Hepatocyte (in vitro differentiated cells): ENCODE measurements at regions not wholly inside any gene's neighbourhood (a gene's known extent, or its start where the extent isn't known, plus 50 kb on each side); places are given as distances from the start of the nearest gene placed in this dataset.

Experiments
- DNase-seq: peaks from one replicate; pipeline ENCODE4 v3.0.0-alpha.2; 2016; ENCODE audit warnings: low spot score
- H2AFZ ChIP-seq: fragments of 200-600 bp; sonication (generic); 2 replicates; pipeline ENCODE4 v1.6.0; 2016; ENCODE audit warnings: antibody characterized with exemption, mild to moderate bottlenecking
- H3K27ac ChIP-seq: fragments of 200-600 bp; sonication (generic); 2 replicates; pipeline ENCODE4 v1.5.1; 2016; ENCODE audit warnings: mild to moderate bottlenecking
- H3K27me3 ChIP-seq: fragments of 200-600 bp; sonication (generic); 2 replicates; pipeline ENCODE4 v1.6.1; 2016
- H3K36me3 ChIP-seq: fragments of 200-600 bp; sonication (generic); replicated peaks from 2 replicates; pipeline ENCODE4 v1.5.1; 2016; ENCODE audit warnings: low read depth; ENCODE audit not compliant: insufficient read depth
- H3K4me1 ChIP-seq: fragments of 200-600 bp; sonication (generic); 2 replicates; pipeline ENCODE4 v1.5.1; 2016; ENCODE audit warnings: mild to moderate bottlenecking, moderate library complexity; ENCODE audit not compliant: insufficient read depth
- H3K4me2 ChIP-seq: fragments of 200-600 bp; sonication (generic); 2 replicates; pipeline ENCODE4 v1.6.0; 2016
- H3K4me3 ChIP-seq: fragments of 200-600 bp; sonication (generic); 2 replicates; pipeline ENCODE4 v1.5.1; 2016; ENCODE audit warnings: mild to moderate bottlenecking
- H3K79me2 ChIP-seq: fragments of 200-600 bp; sonication (generic); 2 replicates; pipeline ENCODE4 v1.6.0; 2017; ENCODE audit warnings: mild to moderate bottlenecking
- H3K9me2 ChIP-seq: fragments of 200-600 bp; sonication (generic); replicated peaks from 2 replicates; pipeline ENCODE4 v1.6.0; 2017; ENCODE audit warnings: mild to moderate bottlenecking; ENCODE audit not compliant: insufficient read depth
- H3K9me3 ChIP-seq: fragments of 200-600 bp; sonication (generic); 2 replicates; pipeline ENCODE4 v1.5.1; 2016; ENCODE audit warnings: low read depth, mild to moderate bottlenecking
- H4K20me1 ChIP-seq: fragments of 200-600 bp; sonication (generic); 2 replicates; pipeline ENCODE4 v1.6.0; 2016; ENCODE audit warnings: mild to moderate bottlenecking; ENCODE audit not compliant: insufficient read depth, poor library complexity, severe bottlenecking
- CTCF ChIP-seq: fragments of 200-600 bp; sonication (generic); IDR thresholded peaks from 2 replicates; pipeline ENCODE4 v1.5.1; 2016; ENCODE audit warnings: antibody characterized with exemption, mild to moderate bottlenecking; ENCODE audit not compliant: poor library complexity
- EZH2 ChIP-seq: fragments of 200-600 bp; sonication (generic); IDR thresholded peaks from 2 replicates; pipeline ENCODE4 v1.6.1; 2016; ENCODE audit warnings: antibody characterized with exemption, mild to moderate bottlenecking, borderline replicate concordance
- EZH2phosphoT487 ChIP-seq: fragments of 200-600 bp; sonication (generic); IDR thresholded peaks from one replicate; pipeline ENCODE4 v1.6.1; 2018; ENCODE audit warnings: antibody characterized with exemption, mild to moderate bottlenecking, low read depth, moderate library complexity; ENCODE audit not compliant: unreplicated experiment, severe bottlenecking
- WGBS: methylation state at CpG from one replicate; pipeline ENCODE4 v1.1.6; 2016; ENCODE audit warnings: low lambda C conversion rate; ENCODE audit errors: missing lambda C conversion rate; 5-methylcytosine and 5-hydroxymethylcytosine counted together

- Histone ChIP-seq H3K79me2 (no peaks in the 10 kb centered on the region), H3K4me1 (no peaks in the 10 kb centered on the region), H2AFZ (no peak overlapping the region), H3K4me2 (no peak overlapping the region), H3K36me3 (no peaks in the 10 kb centered on the region), H3K27me3 (no peaks in the 10 kb centered on the region), H3K9me2 (no peaks in the 10 kb centered on the region), H4K20me1 (no peaks in the 10 kb centered on the region), H3K9me3 (no peaks in the 10 kb centered on the region), H3K27ac (no peak overlapping the region), H3K4me3 (no peak overlapping the region)
- no peak for DNase-seq
- TF ChIP-seq EZH2phosphoT487 (no peak), CTCF (no peak), EZH2 (no peak)
These were observed 748.5 kb downstream of the DNAJB9 start for GRCh38 chr7:109318136-109318535.

DNA sequence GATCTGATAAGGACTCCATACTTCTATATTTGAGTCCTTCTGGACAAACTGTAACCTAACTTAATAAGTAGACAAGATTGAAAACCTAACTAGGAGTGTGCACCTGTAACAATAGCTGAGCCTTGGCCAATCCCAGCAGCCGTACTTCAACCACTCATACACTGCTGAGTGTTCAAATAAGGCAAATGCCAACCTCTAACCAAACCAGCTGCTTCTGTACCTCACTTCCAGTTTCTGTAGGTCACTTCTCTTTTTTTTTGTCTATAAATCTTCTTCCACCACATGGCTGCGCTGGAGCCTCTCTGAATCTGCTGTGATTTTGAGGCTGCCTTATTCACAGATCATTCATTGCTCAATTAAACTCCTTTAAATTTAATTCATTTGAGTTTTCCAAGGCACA lies 753.2 kb downstream of the DNAJB9 start:
- H3K27me3 ChIP-seq = no peaks in the 10 kb centered on the region
- H4K20me1 ChIP-seq = no peaks in the 10 kb centered on the region
- no peaks in the 10 kb centered on the region for H3K4me1 ChIP-seq
- H2AFZ ChIP-seq = no peak overlapping the region
- H3K79me2 ChIP-seq = no peaks in the 10 kb centered on the region
- no peak overlapping the region for H3K4me2 ChIP-seq
- no peaks in the 10 kb centered on the region for H3K9me3 ChIP-seq
- H3K4me3 ChIP-seq = no peak overlapping the region
- TF ChIP-seq EZH2 (no peak), CTCF (no peak), EZH2phosphoT487 (no peak)
- no peak overlapping the region for H3K27ac ChIP-seq
- no peaks in the 10 kb centered on the region for H3K36me3 ChIP-seq
- no peak for DNase-seq
- WGBS = 82% methylated on average over 2 of the region's 2 CpGs
- no peaks in the 10 kb centered on the region for H3K9me2 ChIP-seq

GRCh38 chr7:109331423-109331822 lies 761.7 kb downstream of the DNAJB9 start:
- 91% methylated on average over 4 of the region's 4 CpGs for WGBS
- Histone ChIP-seq H3K4me2 (no peak overlapping the region), H3K27me3 (no peaks in the 10 kb centered on the region), H2AFZ (no peak overlapping the region), H4K20me1 (no peaks in the 10 kb centered on the region), H3K36me3 (no peaks in the 10 kb centered on the region), H3K4me3 (no peak overlapping the region), H3K27ac (no peak overlapping the region), H3K9me3 (no peaks in the 10 kb centered on the region), H3K9me2 (no peaks in the 10 kb centered on the region), H3K79me2 (no peaks in the 10 kb centered on the region), H3K4me1 (no peaks in the 10 kb centered on the region)
- DNase-seq = no peak
- TF ChIP-seq EZH2 (no peak), EZH2phosphoT487 (no peak)

- Histone ChIP-seq H3K27ac (no peak overlapping the region), H2AFZ (no peak overlapping the region), H3K79me2 (no peaks in the 10 kb centered on the region), H4K20me1 (no peaks in the 10 kb centered on the region), H3K9me3 (no peaks in the 10 kb centered on the region), H3K27me3 (no peaks in the 10 kb centered on the region), H3K4me2 (no peak overlapping the region), H3K9me2 (no peaks in the 10 kb centered on the region), H3K4me1 (no peaks in the 10 kb centered on the region), H3K36me3 (no peaks in the 10 kb centered on the region), H3K4me3 (no peak overlapping the region)
- 81% methylated on average over 3 of the region's 3 CpGs for WGBS
- no peak for DNase-seq
- no peak for TF ChIP-seq EZH2
- no peak for TF ChIP-seq CTCF
- TF ChIP-seq EZH2phosphoT487 = no peak
These were observed 766.3 kb downstream of the DNAJB9 start for GRCh38 chr7:109335951-109336350.
